ENCODE measurements at regions not wholly inside any gene's neighbourhood (a gene's known extent, or its start where the extent isn't known, plus 50 kb on each side); places are given as distances from the start of the nearest gene placed in this dataset.
A peak's percentile ranks its signal among the peaks of the same experiment; 100 is the strongest.

DNA sequence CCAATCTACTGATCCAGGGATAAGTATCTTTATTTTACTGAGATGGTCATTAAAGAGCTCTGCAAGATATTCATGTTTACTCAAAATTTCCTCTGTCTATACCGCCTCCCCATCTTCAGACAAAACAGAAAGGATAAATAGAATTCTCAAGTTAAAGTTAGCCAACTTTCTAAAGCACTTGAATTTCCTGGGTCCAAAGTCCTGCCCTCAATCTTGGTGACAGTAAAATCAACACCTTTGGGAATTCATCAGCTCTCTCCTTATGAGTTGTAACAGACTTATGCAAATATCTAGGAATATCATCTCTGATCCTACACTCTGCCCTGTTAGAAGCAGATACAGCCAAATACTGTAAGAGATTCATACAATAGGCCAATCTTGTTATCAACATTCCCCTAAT, 122.5 kb upstream of the HAAO start:
- DNase-seq = no peak
- H3K27ac ChIP-seq = no peak overlapping the region
- H3K9me3 ChIP-seq = no peaks in the 10 kb centered on the region
- no peaks in the 10 kb centered on the region for H3K36me3 ChIP-seq
- peaks cover 0 to 10% (median 0%) of the 10 kb centered on the region in 3 donors for H3K4me1 ChIP-seq
- ATAC-seq = peak in 3 of 4 donors; percentile 31 to 60 (median 35)
- intact Hi-C loops (cut with DNase I) = no loop called here
- no peak for FAIRE-seq
- H3K4me3 ChIP-seq = no peak overlapping the region
- WGBS, 2 donors = 59 to 73% methylated on average over 1 of the region's 1 CpG
- no peaks in the 10 kb centered on the region for H3K27me3 ChIP-seq
- TF ChIP-seq, protein P1, sequence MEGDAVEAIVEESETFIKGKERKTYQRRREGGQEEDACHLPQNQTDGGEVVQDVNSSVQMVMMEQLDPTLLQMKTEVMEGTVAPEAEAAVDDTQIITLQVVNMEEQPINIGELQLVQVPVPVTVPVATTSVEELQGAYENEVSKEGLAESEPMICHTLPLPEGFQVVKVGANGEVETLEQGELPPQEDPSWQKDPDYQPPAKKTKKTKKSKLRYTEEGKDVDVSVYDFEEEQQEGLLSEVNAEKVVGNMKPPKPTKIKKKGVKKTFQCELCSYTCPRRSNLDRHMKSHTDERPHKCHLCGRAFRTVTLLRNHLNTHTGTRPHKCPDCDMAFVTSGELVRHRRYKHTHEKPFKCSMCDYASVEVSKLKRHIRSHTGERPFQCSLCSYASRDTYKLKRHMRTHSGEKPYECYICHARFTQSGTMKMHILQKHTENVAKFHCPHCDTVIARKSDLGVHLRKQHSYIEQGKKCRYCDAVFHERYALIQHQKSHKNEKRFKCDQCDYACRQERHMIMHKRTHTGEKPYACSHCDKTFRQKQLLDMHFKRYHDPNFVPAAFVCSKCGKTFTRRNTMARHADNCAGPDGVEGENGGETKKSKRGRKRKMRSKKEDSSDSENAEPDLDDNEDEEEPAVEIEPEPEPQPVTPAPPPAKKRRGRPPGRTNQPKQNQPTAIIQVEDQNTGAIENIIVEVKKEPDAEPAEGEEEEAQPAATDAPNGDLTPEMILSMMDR (IDR thresholded peaks at IDR 0.05) = no peak

DNA sequence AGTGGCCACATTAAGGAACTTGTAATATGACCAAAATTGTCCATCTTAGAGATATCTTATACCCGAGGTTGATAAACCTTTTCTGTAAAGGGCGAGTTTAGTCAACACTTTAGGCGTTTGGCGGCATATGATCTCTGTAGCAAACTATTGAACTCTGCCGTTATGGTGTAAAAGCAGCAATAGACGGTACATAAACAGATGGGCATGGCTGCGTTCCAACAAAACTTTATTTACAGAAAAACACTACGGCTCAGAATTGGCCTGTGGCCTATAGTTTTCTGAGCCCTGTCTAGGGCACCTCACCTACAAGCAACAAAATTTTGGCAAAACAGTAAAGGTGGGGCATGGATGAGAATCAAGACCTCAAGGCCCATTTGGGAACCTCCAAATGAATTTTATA, 121.9 kb upstream of the HAAO start:
- TF ChIP-seq, protein P1 (IDR thresholded peaks at IDR 0.05) = no peak
- H3K27ac ChIP-seq = no peak overlapping the region
- no peak overlapping the region for H3K4me3 ChIP-seq
- no peaks in the 10 kb centered on the region for H3K36me3 ChIP-seq
- FAIRE-seq (no peak), ATAC-seq (no peak), DNase-seq (no peak)
- intact Hi-C loops (cut with DNase I) = no loop called here
- H3K27me3 ChIP-seq = no peaks in the 10 kb centered on the region
- H3K9me3 ChIP-seq = no peaks in the 10 kb centered on the region
- WGBS, 2 donors = 60 to 63% methylated on average over 8 of the region's 8 CpGs
- peaks cover 0 to 10% (median 0%) of the 10 kb centered on the region in 3 donors for H3K4me1 ChIP-seq

DNA sequence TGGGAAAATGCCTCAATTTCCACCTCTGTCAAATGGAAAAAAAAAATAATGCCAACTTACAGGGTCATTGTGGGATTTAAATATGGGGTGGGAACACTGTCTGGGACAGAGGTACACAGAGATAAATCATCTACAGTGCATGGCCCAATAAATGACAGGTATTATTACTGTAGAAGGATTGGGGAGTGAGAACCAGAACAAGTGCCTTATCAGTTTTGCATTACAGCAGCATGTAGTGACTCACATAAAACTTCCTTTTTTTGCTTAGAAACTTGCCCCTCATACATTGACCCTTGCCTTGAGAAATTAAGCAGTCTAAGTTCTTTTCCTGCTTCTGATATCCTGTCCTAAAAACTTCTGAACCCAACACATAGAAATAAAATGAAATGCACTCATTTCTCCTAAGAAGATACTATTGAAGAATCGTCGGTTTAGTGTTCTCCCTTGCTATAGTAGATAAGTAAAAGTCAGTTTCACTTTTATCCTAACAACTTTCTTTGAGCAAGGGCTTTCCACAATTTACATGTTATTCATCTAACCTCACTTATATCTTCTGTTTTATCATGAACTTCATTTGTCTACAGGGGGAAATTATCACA, 121.0 kb upstream of the HAAO start:
- TF ChIP-seq, protein P1 (IDR thresholded peaks at IDR 0.05) = no peak
- ATAC-seq (no peak), DNase-seq (no peak), FAIRE-seq (no peak)
- Histone ChIP-seq H3K27ac (no peak overlapping the region), H3K36me3 (no peaks in the 10 kb centered on the region), H3K27me3 (no peaks in the 10 kb centered on the region), H3K4me3 (no peak overlapping the region), H3K9me3 (no peaks in the 10 kb centered on the region), H3K4me1 (peaks cover 0 to 10% (median 0%) of the 10 kb centered on the region in 3 donors)
- intact Hi-C loops (cut with DNase I) = no loop called here
- 80 to 86% methylated on average over 2 of the region's 2 CpGs for WGBS, 2 donors

DNA sequence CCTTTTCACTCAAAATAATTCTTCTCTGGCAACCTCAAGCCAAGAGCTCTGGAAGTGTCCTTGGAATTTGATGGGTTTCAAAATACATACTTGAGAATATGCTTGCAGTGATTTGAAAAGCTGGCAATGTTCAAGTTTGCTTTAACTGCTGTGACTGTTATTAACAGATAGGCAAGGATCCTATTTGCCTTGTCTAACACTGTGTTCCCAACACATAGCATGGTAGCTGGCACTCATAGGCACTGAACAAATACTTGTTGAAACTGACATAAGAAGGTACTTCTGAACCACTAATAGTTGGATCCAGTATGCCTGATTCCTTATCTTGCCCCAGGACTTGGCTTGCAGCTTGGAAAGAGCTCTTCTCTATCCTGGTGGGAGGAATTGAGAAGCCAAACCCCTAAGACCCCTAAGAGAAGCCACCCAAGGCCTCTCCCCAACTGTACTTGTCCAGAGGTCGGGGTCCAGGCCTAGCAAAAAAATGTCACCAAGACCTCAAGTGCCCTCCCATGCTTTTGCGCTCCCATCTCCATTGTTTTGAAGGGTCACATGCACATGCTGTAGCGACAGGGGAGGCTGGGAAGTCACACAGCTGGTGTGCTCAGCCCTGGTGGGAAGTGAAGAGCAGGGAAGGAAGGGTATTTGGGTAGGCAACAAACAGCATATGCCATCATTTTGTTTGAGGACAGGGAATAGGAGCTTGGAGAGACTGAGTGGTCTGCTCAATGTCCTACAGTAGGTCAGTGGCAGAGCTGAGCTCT, 118.4 kb upstream of the HAAO start:
- Histone ChIP-seq H3K4me1 (peaks cover 0 to 18% (median 5%) of the 10 kb centered on the region in 3 donors), H3K4me3 (no peak overlapping the region), H3K9me3 (no peaks in the 10 kb centered on the region), H3K36me3 (no peaks in the 10 kb centered on the region), H3K27ac (no peak overlapping the region), H3K27me3 (peaks cover 0 to 2% (median 0%) of the 10 kb centered on the region in 4 donors)
- WGBS, 2 donors = 55 to 62% methylated on average over 3 of the region's 3 CpGs
- FAIRE-seq (no peak), DNase-seq (peak in 1 of 6 donors; percentile 41), ATAC-seq (peak; percentile 45 to 88 (median 84))
- TF ChIP-seq, protein P1 (IDR thresholded peaks at IDR 0.05) = no peak
- intact Hi-C loops (cut with DNase I) = no loop called here

DNA sequence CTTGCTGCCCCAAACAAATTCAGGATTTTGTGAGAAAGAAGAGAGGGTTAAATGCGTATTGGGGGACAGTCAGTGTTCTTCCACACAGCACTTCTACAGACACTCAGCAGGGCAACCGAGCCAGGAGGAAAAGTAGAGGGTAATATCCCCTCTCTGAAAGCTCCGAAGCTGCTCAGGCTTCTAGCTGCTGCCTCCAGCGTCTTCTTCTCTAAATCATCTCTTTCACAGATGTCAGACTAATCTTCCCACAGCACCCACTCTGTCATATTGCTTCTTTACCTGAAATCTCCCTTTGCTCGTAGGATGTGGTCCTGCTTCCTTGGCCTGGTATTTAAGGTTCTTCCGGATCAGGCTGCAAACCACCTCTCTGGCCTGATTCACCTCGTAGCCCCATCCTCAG, 117.6 kb upstream of the HAAO start:
- H3K4me1 ChIP-seq = peaks cover 0 to 23% (median 5%) of the 10 kb centered on the region in 3 donors
- FAIRE-seq = no peak

More for the DNA sequence above, 117.6 kb upstream of the HAAO start:
- ATAC-seq (no peak), DNase-seq (no peak)
- H3K27ac ChIP-seq = no peak overlapping the region
- WGBS, 2 donors = 70 to 73% methylated on average over 7 of the region's 7 CpGs
- intact Hi-C loops (cut with DNase I) = no loop called here
- peaks cover 0 to 3% (median 0%) of the 10 kb centered on the region in 4 donors for H3K27me3 ChIP-seq
- TF ChIP-seq, protein P1 (IDR thresholded peaks at IDR 0.05) = no peak
- H3K9me3 ChIP-seq = no peaks in the 10 kb centered on the region
- H3K36me3 ChIP-seq = no peaks in the 10 kb centered on the region
- no peak overlapping the region for H3K4me3 ChIP-seq

All from pancreas (tissue), 10 donors.